Glomerular visceral epithelial cell (primary cell): ENCODE measurements at regions not wholly inside any gene's neighbourhood (a gene's known extent, or its start where the extent isn't known, plus 50 kb on each side); places are given as distances from the start of the nearest gene placed in this dataset.
"Not testable (repeated sequence)": the region's sequence is repeated elsewhere in the genome, so short reads cannot be mapped to it uniquely, and the experiment has no call there.

Experiments
- DNase-seq: peaks from one replicate; pipeline ENCODE4 v3.0.0-alpha.2; 2016; ENCODE audit errors: extremely low spot score

DNA sequence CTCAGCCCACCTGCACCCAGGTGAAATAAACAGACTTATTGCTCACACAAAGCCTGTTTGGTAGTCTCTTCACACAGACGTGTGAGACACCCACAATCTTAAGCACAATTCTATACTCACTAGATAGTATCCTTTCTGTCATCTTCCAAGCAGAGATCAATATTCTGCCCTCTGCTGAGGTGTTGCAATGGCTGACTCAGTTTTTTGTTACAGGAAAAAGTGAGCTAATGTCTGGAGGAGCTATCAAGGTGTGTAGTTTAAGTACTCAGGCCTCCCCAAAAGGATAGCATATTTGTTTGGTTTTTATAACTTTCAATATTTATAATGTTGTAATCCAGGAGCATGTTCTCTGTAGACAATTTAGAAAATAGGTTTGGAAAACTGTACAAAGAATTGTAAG is 775.2 kb upstream of the POU3F4 start:
- DNase-seq, result no peak

DNA sequence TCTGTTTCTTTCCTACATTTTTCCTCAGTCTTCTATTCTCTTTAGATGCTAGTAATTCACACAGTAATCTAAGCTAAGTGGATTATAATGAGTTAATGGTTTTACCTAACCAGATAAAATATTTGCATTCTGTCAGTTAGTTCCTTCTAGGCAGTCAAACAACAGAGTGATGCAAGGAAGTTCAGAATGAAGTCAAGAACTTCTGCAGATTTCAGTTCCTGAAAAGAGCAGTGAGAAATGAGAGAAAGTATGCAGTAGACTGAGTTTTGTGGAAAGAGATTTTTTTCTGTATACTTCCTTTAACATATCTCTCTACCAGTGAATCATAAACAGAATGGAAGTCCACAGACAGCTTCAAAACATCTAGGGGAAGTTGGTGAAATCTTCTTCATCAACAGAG is 774.0 kb upstream of the POU3F4 start:
- DNase-seq, result no peak

GRCh38 chrX:82738313-82738712 is 769.8 kb upstream of the POU3F4 start:
- not testable (repeated sequence) for DNase-seq

DNA sequence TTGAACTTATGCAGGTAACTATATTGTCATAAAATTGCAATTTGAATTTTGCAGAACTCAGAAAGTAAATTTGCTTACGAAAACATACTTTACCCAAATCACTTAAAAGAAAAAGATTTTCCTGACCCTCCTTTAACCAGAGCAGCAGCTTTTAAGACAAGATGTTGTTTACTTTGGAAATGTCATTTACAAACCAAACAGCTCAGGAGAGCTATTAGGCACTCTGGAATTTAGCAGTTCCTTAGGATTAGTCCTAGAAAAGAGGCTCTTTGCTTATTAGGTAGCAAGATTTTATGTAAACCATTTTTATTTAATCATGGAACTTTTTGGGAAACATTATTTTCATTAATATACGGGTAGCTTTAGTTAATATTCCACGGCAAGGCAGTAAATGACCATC is 765.7 kb upstream of the POU3F4 start:
- DNase-seq, result no peak

DNA sequence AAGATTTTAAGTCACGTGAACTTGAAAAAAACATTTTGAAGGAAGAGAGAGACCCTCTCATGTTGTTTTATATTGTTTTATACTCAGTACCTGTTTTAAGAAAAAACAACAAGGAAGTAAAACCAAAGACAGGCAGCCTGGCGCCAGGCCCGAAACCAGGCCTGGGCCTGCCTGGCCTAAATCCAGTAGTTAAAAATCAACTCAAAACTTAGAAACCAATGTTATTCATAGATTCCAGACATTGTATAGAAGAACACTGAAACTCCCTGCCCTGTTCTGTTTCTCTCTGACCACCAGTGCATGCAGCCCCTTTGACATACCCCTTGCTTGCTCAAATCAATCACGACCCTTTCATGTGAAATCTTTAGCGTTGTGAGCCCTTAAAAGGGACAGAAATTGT is 762.4 kb upstream of the POU3F4 start:
- peak; percentile 36 for DNase-seq

DNA sequence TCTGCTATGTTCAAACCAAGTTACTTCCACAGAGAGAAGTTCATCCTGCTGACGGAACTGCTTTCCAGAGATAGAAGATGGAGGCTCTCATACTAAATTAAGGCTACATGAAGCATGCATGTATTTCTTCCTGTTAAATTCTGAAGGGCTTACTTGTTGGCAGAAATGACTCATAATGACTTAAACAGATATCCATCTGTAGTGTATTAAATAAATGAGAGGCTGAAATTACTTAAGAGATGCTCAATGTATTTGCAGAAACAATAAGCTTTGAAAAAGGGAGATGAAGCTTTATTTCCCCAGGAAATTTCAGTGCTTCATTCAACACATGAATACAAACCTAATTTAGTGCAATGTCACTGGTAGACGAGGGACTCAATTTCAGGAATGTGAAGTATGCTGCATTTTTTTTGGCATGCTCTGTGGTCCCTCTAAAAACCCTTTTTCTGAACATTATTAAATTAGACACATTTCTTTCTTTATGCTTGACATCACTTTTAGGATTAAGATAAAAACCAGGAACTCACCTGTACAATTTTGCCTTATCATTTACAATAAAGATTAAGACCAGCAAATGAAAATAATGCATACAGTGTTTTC is 759.1 kb upstream of the POU3F4 start:
- DNase-seq, result peak; percentile 1

GRCh38 chrX:82756272-82756671 is 751.8 kb upstream of the POU3F4 start:
- no peak for DNase-seq

GRCh38 chrX:82757614-82758013 is 750.5 kb upstream of the POU3F4 start:
- DNase-seq, result no peak

- DNase-seq, result no peak
Observed at GRCh38 chrX:82764521-82764920, 743.6 kb upstream of the POU3F4 start.

DNA sequence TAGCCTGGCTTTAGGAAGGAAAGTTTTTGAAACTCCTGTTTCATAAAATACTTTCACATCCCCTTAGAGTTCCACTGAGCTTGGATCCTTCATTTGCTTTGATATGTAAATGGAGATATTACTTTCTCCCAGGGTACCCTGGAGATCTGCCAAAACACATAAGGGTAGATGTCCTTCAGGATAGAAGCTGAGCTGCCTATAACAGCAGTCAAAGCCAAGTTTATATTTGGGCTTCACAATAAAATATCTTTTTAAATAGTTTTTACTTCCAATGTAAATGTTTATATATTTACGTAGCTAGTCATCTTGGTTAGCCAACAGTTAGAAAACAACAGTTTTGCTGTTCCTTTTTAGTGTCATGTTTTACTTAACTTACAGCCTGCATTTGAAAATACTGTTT is 742.3 kb upstream of the POU3F4 start:
- no peak for DNase-seq

DNA sequence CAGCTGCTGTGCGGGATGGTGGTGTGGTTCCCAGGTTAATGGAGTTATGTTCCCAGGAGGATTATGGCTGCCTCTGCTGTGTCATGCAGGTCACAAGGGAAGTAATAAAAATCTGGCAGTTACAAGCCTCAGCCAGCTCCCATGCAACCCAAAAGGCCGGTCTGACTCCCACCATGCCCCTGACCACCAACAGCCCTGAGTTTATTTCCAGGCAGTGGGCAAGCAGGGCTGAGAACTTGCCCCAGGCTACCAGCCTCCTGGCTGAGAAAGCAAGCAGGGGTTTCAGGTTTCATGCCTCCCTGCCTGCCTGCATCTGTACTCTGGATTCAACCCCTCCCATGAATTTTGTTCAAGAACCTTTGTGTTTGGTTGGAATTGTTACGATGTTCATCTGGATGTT is 732.7 kb upstream of the POU3F4 start:
- no peak for DNase-seq

DNA sequence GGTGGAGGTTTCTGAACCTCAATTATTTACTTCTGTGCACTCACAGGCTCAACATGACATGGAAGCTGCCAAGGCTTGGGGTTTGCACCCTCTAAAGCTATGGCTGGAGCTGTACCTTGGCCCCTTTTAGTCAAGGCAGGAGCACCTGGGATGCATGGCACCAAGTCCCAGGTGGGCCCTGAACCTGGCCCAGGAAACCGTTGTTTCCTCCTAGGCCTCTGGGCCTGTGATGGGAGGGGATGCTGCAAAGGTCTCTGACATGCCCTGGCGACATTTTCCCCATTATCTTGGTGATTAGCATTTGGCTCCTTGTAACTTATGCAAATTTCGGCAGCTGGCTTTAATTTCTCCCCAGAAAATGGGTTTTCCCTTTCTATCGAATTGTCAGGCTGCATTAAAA is 726.1 kb upstream of the POU3F4 start:
- no peak for DNase-seq

- not testable (repeated sequence) for DNase-seq
Observed at GRCh38 chrX:82812902-82813301, 695.2 kb upstream of the POU3F4 start.

DNA sequence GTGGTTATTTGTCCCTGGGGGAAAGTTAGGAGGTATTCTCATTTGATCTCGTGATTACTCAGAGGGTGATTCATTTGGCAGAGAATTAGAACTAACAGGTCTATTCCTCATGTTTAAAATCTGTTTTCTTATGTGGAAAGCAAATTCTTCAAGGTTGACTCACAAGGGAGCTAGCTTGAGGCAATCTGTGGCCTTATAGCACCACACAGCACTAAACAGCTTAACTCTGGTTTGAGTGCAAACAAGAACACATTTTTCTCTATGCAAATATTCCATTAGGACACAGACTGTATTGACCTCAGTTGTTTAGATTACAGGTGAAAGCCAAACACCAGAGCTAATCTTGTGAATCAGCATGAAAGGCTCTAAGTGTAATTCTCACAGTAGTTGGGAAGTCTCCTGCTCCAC is 694.4 kb upstream of the POU3F4 start:
- DNase-seq, result peak; percentile 79

DNA sequence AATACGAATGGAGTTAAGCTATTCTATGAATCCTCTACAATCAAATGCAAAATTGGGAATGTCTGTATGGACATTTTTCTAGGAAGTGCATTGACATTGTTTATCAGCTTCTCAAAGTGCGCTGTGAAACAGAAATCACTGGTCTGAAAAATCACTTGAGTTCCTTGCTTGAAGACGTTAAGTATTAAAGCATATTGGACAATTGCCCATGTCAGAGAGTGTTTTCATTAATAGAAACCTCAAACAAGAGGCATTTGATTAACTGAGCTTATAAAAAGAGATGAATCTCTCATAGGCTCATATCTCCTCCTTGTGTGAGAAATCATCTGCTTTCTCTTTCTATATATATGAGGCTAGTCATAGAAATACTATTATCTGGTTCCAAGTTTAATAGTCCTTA is 692.1 kb upstream of the POU3F4 start:
- peak; percentile 2 for DNase-seq

DNA sequence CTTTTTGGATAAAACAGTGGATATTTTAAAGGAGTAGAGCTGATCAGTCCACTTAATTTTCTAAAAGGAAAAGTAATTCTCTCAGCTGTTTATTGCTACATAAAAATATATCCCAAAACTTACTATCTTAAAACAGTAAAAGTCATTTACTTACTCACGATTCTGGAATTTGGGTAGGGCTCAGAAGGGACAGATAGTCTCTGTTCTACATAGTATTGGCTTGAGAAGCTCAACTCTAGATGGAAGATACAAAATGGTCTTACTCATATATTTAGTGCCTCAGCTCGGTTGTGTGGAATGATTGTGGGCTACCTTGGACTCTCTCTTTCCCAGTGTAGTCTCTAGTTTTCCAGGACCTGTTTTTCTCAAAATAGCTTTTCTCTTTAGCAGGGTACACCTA is 691.5 kb upstream of the POU3F4 start:
- no peak for DNase-seq

DNA sequence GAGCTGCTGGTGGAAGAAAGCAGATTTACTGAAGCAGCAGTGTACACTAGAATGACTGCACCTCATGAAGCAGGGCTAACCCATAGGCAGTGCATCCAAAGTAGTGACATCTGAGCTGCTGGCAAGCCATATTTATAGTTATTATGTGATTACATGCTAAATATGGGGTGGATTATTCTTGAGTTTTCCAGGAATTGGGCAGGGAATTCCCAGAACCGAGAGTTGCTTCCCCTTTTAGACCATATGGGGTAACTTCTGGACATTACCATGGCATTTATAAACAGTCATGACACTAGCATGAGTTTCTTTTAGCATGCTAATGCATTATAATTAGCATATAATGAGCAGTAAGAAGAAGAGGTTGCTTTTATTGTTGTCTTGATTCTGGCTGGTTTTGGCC is 665.8 kb upstream of the POU3F4 start:
- DNase-seq, result no peak

GRCh38 chrX:82848111-82848510 is 660.0 kb upstream of the POU3F4 start:
- peak; percentile 5 for DNase-seq
